Glutamatergic neuron (in vitro differentiated cells): ENCODE measurements at regions not wholly inside any gene's neighbourhood (a gene's known extent, or its start where the extent isn't known, plus 50 kb on each side); places are given as distances from the start of the nearest gene placed in this dataset.

Experiments
- DNase-seq: peaks from one replicate; pipeline ENCODE4 v3.0.0; 2022
- H3K27ac Mint-ChIP-seq: one replicate; pipeline ENCODE4 v1.8.0; 2020; ENCODE audit warnings: mild to moderate bottlenecking, mixed read lengths, inconsistent platforms; ENCODE audit not compliant: unreplicated experiment
- H3K27me3 Mint-ChIP-seq: one replicate; pipeline ENCODE4 v1.8.0; 2020; ENCODE audit warnings: mild to moderate bottlenecking, moderate library complexity, mixed read lengths, inconsistent platforms; ENCODE audit not compliant: unreplicated experiment
- H3K36me3 Mint-ChIP-seq: one replicate; pipeline ENCODE4 v1.8.0; 2020; ENCODE audit warnings: mild to moderate bottlenecking, mixed read lengths, inconsistent platforms; ENCODE audit not compliant: unreplicated experiment
- H3K4me1 Mint-ChIP-seq: one replicate; pipeline ENCODE4 v1.8.0; 2020; ENCODE audit warnings: mild to moderate bottlenecking, low read depth, mixed read lengths, inconsistent platforms; ENCODE audit not compliant: unreplicated experiment
- H3K4me3 Mint-ChIP-seq: one replicate; pipeline ENCODE4 v1.8.0; 2020; ENCODE audit warnings: mild to moderate bottlenecking, mixed read lengths, inconsistent platforms; ENCODE audit not compliant: unreplicated experiment
- H3K9me3 Mint-ChIP-seq: one replicate; pipeline ENCODE4 v1.8.0; 2020; ENCODE audit warnings: mild to moderate bottlenecking, moderate library complexity, mixed read lengths, inconsistent platforms; ENCODE audit not compliant: unreplicated experiment
- TF ChIP-seq, protein P1 (sequence below): fragments of 200-600 bp; sonication (generic); IDR thresholded peaks from one replicate; pipeline ENCODE4 v1.5.0; 2021; ENCODE audit not compliant: partially characterized antibody, unreplicated experiment

- no peak overlapping the region for H3K4me3 Mint-ChIP-seq
- DNase-seq = no peak
- TF ChIP-seq, protein P1, sequence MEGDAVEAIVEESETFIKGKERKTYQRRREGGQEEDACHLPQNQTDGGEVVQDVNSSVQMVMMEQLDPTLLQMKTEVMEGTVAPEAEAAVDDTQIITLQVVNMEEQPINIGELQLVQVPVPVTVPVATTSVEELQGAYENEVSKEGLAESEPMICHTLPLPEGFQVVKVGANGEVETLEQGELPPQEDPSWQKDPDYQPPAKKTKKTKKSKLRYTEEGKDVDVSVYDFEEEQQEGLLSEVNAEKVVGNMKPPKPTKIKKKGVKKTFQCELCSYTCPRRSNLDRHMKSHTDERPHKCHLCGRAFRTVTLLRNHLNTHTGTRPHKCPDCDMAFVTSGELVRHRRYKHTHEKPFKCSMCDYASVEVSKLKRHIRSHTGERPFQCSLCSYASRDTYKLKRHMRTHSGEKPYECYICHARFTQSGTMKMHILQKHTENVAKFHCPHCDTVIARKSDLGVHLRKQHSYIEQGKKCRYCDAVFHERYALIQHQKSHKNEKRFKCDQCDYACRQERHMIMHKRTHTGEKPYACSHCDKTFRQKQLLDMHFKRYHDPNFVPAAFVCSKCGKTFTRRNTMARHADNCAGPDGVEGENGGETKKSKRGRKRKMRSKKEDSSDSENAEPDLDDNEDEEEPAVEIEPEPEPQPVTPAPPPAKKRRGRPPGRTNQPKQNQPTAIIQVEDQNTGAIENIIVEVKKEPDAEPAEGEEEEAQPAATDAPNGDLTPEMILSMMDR = no peak
- H3K27ac Mint-ChIP-seq = no peak overlapping the region
- no peaks in the 10 kb centered on the region for H3K4me1 Mint-ChIP-seq
- H3K36me3 Mint-ChIP-seq = no peaks in the 10 kb centered on the region
- H3K9me3 Mint-ChIP-seq = no peaks in the 10 kb centered on the region
- no peaks in the 10 kb centered on the region for H3K27me3 Mint-ChIP-seq
Observed at GRCh38 chr4:115292320-115293092, 179.1 kb upstream of the NDST4 start.

DNA sequence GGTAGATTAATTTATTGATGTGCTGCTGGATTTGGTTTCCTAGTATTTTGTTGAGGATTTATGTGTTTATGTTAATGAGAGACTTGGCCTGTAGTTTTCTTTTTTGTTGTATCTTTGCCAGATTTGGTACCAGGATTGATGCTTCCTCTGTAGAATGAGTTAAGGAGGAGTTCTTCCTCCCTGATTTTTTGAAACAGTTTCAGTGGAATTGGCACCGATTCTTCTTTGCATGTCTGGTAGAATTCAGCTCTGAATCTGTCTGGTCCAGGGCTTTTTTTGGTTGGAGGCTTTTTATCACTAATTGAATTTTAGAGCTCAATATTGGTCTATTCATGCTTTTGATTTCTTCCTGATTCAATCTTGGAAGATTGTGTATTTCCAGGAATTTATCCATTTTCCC lies 174.0 kb upstream of the NDST4 start:
- Mint-ChIP-seq H3K36me3 (no peaks in the 10 kb centered on the region), H3K4me3 (no peak overlapping the region), H3K27ac (no peak overlapping the region), H3K4me1 (no peaks in the 10 kb centered on the region), H3K9me3 (no peaks in the 10 kb centered on the region), H3K27me3 (no peaks in the 10 kb centered on the region)
- no peak for DNase-seq
- TF ChIP-seq, protein P1 = no peak

DNA sequence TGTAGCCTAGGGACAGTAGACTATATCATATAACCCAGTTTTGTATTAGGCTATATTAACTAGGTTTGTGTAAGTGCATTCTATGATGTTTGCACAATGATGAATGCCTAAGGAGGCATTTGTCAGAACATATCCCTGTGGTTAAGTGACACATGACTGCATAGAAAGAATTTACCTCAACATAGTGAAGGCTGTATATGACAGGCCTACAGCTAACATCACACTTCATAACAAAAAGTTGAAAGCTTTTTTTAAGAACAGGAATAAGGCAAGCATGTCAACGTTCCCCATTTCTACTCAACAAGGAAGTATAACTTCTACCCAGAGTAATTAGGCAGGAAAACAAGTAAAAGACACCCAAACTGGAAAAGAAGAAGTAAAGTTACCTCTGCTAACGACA lies 165.9 kb upstream of the NDST4 start:
- Mint-ChIP-seq H3K27me3 (no peaks in the 10 kb centered on the region), H3K27ac (no peak overlapping the region), H3K4me1 (peaks cover 3% of the 10 kb centered on the region), H3K4me3 (no peak overlapping the region), H3K36me3 (no peaks in the 10 kb centered on the region), H3K9me3 (no peaks in the 10 kb centered on the region)
- no peak for DNase-seq
- TF ChIP-seq, protein P1 = no peak

GRCh38 chr4:115278830-115279229 lies 165.4 kb upstream of the NDST4 start:
- H3K27ac Mint-ChIP-seq = no peak overlapping the region
- H3K4me3 Mint-ChIP-seq = no peak overlapping the region
- no peaks in the 10 kb centered on the region for H3K9me3 Mint-ChIP-seq
- TF ChIP-seq, protein P1 = no peak
- no peaks in the 10 kb centered on the region for H3K36me3 Mint-ChIP-seq
- H3K27me3 Mint-ChIP-seq = no peaks in the 10 kb centered on the region
- no peak for DNase-seq
- peaks cover 4% of the 10 kb centered on the region for H3K4me1 Mint-ChIP-seq

DNA sequence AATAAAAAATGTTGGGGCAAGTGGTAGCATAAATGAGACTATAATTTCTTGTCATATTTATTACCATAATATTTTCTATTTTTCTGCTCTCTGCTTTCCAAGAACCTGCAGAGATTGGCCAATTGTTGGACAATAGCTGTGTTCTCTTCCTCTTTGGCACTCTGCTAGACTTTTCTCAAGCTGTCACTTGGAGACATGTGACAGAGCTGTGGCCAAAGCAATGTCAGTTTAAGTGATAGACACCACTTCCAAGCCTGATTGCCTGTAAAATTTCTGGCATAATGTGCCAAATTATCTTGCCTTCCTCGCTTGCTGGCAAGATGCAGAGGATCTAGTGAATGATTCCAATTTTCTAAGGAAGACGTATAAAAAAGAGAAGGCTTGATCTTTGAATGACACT lies 162.2 kb upstream of the NDST4 start:
- no peak overlapping the region for H3K27ac Mint-ChIP-seq
- H3K27me3 Mint-ChIP-seq = no peaks in the 10 kb centered on the region
- peaks cover 20% of the 10 kb centered on the region for H3K4me1 Mint-ChIP-seq
- DNase-seq = no peak
- no peaks in the 10 kb centered on the region for H3K36me3 Mint-ChIP-seq
- TF ChIP-seq, protein P1 = no peak
- H3K4me3 Mint-ChIP-seq = no peak overlapping the region
- H3K9me3 Mint-ChIP-seq = peaks cover 1% of the 10 kb centered on the region
